ENCODE measurements at regions not wholly inside any gene's neighbourhood (a gene's known extent, or its start where the extent isn't known, plus 50 kb on each side); places are given as distances from the start of the nearest gene placed in this dataset.

DNA sequence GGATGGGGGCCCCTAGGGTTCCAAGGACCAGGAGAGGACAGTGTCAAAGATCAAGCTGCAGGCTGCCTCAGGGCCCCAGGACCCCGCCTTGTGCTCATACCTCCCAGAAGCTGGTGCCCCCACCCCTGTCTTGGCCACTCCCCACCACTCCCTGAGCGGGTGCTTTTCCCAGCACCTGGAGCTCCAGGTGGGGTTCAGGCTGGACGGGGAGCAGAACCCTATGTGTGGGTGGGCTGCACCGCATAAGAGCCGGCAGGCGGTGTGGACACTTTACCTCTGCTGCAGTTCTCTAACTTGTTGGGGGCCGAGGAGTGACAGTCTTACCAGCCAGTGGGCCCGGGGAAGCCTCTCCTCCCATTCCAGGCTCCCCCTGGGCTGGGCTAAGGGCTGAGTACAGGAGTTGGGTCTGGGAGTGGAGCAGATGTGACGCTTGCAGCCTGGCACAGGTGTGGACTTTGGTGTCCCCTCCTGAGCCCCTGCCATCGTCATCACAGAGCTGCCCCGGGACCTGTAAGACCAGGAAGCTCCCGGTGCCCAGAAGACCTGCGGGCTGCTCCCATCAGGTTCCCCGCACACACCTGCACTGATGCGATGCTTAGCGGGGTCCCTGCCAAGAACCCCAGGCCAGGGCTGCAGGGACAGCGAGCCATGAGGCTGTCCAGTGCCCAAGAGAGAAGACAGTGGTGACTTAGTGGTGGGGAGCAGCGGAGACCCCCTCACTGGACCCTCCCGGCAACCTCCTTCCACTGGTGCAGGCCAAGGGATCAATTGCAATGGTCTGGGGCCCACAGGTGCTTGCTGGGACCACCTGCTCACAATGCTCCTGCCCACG lies 674.5 kb downstream of the BRD1 start:
- no peak for ATAC-seq
- Histone ChIP-seq H3K9me3 (ENCODE audit: control insufficient read depth, insufficient read depth, low read depth, low read length) (no peaks in the 10 kb centered on the region), H3K4me3 (ENCODE audit: low read depth in 2 of 2, low read length in 2 of 2) (no peak overlapping the region), H3K27ac (ENCODE audit: low read length) (no peak overlapping the region), H3K36me3 (ENCODE audit: control insufficient read depth, insufficient read depth, low read length) (no peaks in the 10 kb centered on the region), H3K4me1 (ENCODE audit: control insufficient read depth, insufficient read depth, low read length) (no peaks in the 10 kb centered on the region), H3K27me3 (ENCODE audit: control insufficient read depth, insufficient read depth, low read length) (no peaks in the 10 kb centered on the region; the same call in 1 of the 2 replicates)
- TF ChIP-seq, protein P1, sequence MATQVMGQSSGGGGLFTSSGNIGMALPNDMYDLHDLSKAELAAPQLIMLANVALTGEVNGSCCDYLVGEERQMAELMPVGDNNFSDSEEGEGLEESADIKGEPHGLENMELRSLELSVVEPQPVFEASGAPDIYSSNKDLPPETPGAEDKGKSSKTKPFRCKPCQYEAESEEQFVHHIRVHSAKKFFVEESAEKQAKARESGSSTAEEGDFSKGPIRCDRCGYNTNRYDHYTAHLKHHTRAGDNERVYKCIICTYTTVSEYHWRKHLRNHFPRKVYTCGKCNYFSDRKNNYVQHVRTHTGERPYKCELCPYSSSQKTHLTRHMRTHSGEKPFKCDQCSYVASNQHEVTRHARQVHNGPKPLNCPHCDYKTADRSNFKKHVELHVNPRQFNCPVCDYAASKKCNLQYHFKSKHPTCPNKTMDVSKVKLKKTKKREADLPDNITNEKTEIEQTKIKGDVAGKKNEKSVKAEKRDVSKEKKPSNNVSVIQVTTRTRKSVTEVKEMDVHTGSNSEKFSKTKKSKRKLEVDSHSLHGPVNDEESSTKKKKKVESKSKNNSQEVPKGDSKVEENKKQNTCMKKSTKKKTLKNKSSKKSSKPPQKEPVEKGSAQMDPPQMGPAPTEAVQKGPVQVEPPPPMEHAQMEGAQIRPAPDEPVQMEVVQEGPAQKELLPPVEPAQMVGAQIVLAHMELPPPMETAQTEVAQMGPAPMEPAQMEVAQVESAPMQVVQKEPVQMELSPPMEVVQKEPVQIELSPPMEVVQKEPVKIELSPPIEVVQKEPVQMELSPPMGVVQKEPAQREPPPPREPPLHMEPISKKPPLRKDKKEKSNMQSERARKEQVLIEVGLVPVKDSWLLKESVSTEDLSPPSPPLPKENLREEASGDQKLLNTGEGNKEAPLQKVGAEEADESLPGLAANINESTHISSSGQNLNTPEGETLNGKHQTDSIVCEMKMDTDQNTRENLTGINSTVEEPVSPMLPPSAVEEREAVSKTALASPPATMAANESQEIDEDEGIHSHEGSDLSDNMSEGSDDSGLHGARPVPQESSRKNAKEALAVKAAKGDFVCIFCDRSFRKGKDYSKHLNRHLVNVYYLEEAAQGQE (IDR thresholded peaks at IDR 0.05; ENCODE audit: insufficient read depth in 1 of 2, low read depth in 2 of 2, low read length in 1 of 2) = no peak
- TF ChIP-seq SIN3A (IDR thresholded peaks at IDR 0.05; ENCODE audit: borderline replicate concordance, insufficient read depth, low read depth, low read length) (no peak), POLR2AphosphoS5 (IDR thresholded peaks at IDR 0.05; ENCODE audit: low read depth, low read length) (no peak), TCF7L2 (IDR thresholded peaks at IDR 0.05; ENCODE audit: low read depth, low read length) (no peak)
- TF ChIP-seq, protein P2, sequence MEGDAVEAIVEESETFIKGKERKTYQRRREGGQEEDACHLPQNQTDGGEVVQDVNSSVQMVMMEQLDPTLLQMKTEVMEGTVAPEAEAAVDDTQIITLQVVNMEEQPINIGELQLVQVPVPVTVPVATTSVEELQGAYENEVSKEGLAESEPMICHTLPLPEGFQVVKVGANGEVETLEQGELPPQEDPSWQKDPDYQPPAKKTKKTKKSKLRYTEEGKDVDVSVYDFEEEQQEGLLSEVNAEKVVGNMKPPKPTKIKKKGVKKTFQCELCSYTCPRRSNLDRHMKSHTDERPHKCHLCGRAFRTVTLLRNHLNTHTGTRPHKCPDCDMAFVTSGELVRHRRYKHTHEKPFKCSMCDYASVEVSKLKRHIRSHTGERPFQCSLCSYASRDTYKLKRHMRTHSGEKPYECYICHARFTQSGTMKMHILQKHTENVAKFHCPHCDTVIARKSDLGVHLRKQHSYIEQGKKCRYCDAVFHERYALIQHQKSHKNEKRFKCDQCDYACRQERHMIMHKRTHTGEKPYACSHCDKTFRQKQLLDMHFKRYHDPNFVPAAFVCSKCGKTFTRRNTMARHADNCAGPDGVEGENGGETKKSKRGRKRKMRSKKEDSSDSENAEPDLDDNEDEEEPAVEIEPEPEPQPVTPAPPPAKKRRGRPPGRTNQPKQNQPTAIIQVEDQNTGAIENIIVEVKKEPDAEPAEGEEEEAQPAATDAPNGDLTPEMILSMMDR (IDR thresholded peaks at IDR 0.05) = no peak
- no peak for DNase-seq (ENCODE audit: low read depth, low spot score)
- BruUV-seq (replicated peaks) = no TSS peak
- in situ Hi-C loops (cut with HindIII; ENCODE audit: low pct_unique_long_range_greater_than_20kb, low sequenced_read_pairs) (no loop called here), intact Hi-C loops (cut with micrococcal nuclease; ENCODE audit: unreplicated experiment) (no loop called here)
- ChIA-PET CTCF (no interaction called here), POLR2A (no interaction called here)

DNA sequence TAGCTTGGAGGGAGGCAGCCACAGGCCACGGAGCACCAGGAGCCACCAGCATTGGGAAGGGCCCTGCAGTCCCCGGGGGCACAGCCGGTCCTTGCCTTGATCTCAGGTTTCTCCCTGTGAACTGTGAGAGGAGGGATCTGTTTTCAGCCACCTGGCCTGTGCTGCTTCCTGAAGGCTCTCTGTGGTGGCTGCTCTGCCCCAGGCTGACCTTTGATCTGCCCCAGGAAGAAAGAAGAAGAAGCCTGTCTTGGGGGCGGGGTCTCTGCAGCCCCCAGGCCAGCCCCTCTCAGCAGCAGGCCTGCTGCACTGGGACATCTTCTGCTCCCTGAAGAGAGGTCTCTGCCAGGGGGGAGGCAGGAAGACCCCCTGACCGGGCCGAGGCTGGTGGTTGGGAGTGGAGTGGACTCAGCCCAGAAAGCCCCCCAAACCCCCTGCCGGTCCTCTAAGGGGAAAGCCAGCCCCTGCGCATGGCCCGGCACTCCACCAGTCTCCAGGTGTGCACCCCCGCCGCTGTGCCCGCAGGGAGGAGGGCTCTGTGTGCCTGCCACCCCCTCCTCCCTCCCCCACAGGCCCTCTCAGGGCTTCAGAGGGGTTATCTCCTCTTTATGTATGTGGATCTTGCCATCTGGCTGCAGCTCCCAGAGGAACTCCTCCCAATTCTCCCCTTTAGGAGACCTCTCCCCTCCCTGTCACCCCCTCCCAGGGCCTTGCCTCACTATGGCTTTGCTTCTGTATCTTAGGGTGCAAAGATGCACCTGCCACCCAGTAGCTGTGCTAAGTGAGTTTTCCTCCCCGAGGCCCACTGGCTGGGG lies 675.3 kb downstream of the BRD1 start:
- ATAC-seq (no peak), DNase-seq (ENCODE audit: low read depth, low spot score) (no peak)
- Histone ChIP-seq H3K4me3 (ENCODE audit: low read depth in 2 of 2, low read length in 2 of 2) (no peak overlapping the region), H3K27me3 (ENCODE audit: control insufficient read depth, insufficient read depth, low read length) (no peaks in the 10 kb centered on the region; the same call in 1 of the 2 replicates), H3K4me1 (ENCODE audit: control insufficient read depth, insufficient read depth, low read length) (no peaks in the 10 kb centered on the region), H3K36me3 (ENCODE audit: control insufficient read depth, insufficient read depth, low read length) (no peaks in the 10 kb centered on the region), H3K27ac (ENCODE audit: low read length) (no peak overlapping the region), H3K9me3 (ENCODE audit: control insufficient read depth, insufficient read depth, low read depth, low read length) (no peaks in the 10 kb centered on the region)
- in situ Hi-C loops (cut with HindIII; ENCODE audit: low pct_unique_long_range_greater_than_20kb, low sequenced_read_pairs) (no loop called here), intact Hi-C loops (cut with micrococcal nuclease; ENCODE audit: unreplicated experiment) (no loop called here)
- ChIA-PET POLR2A (no interaction called here), CTCF (no interaction called here)
- BruUV-seq (replicated peaks) = no TSS peak
- TF ChIP-seq POLR2AphosphoS5 (IDR thresholded peaks at IDR 0.05; ENCODE audit: low read depth, low read length) (no peak), SIN3A (IDR thresholded peaks at IDR 0.05; ENCODE audit: borderline replicate concordance, insufficient read depth, low read depth, low read length) (no peak), TCF7L2 (IDR thresholded peaks at IDR 0.05; ENCODE audit: low read depth, low read length) (no peak)
- TF ChIP-seq, protein P1 (IDR thresholded peaks at IDR 0.05; ENCODE audit: insufficient read depth in 1 of 2, low read depth in 2 of 2, low read length in 1 of 2) = no peak
- TF ChIP-seq, protein P2 (IDR thresholded peaks at IDR 0.05) = no peak

Measured in Panc1 (cell line).